Duodenal mucosa (tissue), 2 donors: ENCODE measurements at regions not wholly inside any gene's neighbourhood (a gene's known extent, or its start where the extent isn't known, plus 50 kb on each side); places are given as distances from the start of the nearest gene placed in this dataset.

ENCODE experiments used
- H3K27ac ChIP-seq: one replicate; pipeline ENCODE4 v1.7.0; 2013; ENCODE audit warnings: low read depth, low read length
- H3K27me3 ChIP-seq, 2 donors: one replicate each; pipeline ENCODE4 v1.7.0; 2013; ENCODE audit warnings: low read length in 2 of 2, control low read depth in 1 of 2; ENCODE audit not compliant: insufficient read depth in 2 of 2, control insufficient read depth in 1 of 2
- H3K36me3 ChIP-seq, 2 donors: one replicate each; pipeline ENCODE4 v1.7.0; 2013; ENCODE audit warnings: low read length in 2 of 2, control low read depth in 1 of 2; ENCODE audit not compliant: insufficient read depth in 2 of 2, control insufficient read depth in 1 of 2
- H3K4me1 ChIP-seq, 2 donors: one replicate each; pipeline ENCODE4 v1.7.0; 2013; ENCODE audit warnings: low read length in 2 of 2, control low read depth in 1 of 2; ENCODE audit not compliant: insufficient read depth in 2 of 2, control insufficient read depth in 1 of 2
- H3K4me3 ChIP-seq, 2 donors: one replicate each; pipeline ENCODE4 v1.7.0; 2013; ENCODE audit warnings: low read length in 2 of 2, low read depth in 1 of 2
- H3K9ac ChIP-seq, 2 donors: one replicate each; pipeline ENCODE4 v1.7.0; 2013; ENCODE audit warnings: low read length in 2 of 2, low read depth in 1 of 2
- H3K9me3 ChIP-seq, 2 donors: one replicate each; pipeline ENCODE4 v1.7.0; 2013; ENCODE audit warnings: low read length in 2 of 2, control low read depth in 1 of 2; ENCODE audit not compliant: control insufficient read depth in 1 of 2

DNA sequence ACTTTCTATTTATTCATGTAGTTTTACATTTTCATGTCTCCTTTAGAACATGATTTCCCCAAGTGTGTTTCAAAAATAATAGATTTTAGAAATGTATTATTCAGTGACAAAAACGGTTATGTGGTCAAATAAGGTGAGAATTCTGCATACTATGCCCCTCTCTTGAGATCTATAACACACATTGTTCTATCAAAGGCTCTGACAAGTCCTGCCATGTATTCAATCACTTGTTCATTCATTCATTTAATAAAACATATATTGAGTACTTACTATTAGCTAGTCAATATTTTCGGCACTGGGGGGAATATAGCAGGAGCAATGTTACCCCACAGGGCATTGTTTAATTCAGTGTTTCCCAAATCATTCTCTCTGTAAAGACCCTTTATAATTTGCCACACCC lies 58.4 kb upstream of the FGF13 start:
- no peaks in the 10 kb centered on the region for H3K9me3 ChIP-seq
- H3K27me3 ChIP-seq, result no peaks in the 10 kb centered on the region
- H3K4me3 ChIP-seq, result no peak overlapping the region
- H3K4me1 ChIP-seq, result no peaks in the 10 kb centered on the region
- H3K36me3 ChIP-seq, result no peaks in the 10 kb centered on the region
- H3K9ac ChIP-seq, result no peak overlapping the region
- H3K27ac ChIP-seq, result no peak overlapping the region

DNA sequence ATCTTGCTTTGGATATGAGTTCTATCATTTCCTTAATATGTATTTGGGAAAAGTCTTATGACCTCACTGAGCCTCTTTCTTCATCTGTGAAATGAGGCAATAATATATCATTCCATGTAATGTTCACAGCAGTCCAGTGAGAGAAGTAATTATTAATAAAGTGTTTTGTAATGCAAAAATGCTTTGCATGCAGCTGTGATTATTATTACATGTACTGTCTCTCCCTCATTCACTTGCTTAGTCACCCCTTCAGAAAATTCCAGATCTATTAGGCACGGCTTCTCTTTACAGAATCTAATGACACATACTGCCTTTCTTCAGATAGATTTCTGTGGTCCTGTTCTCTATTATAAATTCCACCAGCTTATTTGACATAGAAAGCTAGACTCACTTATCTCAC lies 53.5 kb upstream of the FGF13 start:
- no peak overlapping the region for H3K9ac ChIP-seq
- no peaks in the 10 kb centered on the region for H3K9me3 ChIP-seq
- H3K27ac ChIP-seq, result no peak overlapping the region
- no peak overlapping the region for H3K4me3 ChIP-seq
- no peaks in the 10 kb centered on the region for H3K4me1 ChIP-seq
- no peaks in the 10 kb centered on the region for H3K36me3 ChIP-seq
- no peaks in the 10 kb centered on the region for H3K27me3 ChIP-seq

DNA sequence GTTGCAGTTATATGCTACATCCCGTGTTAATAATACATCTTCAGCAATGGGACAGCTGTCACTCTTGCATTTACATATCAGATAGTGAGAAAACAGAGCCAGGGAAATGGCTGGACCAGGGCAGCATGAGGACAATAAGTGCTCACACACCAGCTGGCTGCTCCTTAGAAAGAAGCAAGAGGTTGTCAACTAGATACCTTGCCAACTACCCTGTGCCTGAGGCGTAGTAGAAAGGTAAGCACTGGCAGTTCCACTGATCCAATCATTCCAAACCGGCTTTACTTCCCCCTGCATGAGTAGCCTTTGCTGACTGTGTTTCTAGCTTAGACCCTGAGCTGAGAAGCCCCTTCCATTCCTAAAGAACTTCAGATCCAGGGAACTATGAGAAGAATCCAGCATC lies 52.2 kb upstream of the FGF13 start:
- Histone ChIP-seq H3K4me3 (no peak overlapping the region), H3K9me3 (no peaks in the 10 kb centered on the region), H3K4me1 (no peaks in the 10 kb centered on the region), H3K36me3 (no peaks in the 10 kb centered on the region), H3K9ac (no peak overlapping the region), H3K27me3 (no peaks in the 10 kb centered on the region), H3K27ac (no peak overlapping the region)

DNA sequence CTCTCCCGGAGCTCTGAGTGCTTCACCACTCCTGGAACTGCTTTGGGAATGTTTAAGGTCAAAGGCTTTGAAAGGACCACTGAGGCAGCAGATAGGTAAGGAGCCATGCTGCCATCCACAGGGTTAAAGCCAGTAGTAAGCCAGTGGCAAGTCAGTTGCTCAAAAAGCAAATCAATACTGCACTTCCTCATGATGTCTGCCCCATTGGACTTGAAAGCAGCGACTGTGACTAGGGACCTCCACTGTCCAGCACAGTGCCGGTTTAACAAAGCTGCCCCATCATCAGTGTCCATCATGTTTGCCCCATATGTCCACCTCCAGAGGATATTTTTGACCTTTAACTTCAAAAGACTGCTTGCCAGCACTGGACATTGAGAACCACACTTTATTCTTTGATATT lies 49.9 kb upstream of the FGF13 start:
- no peak overlapping the region for H3K9ac ChIP-seq

More for the DNA sequence above, 49.9 kb upstream of the FGF13 start:
- no peak overlapping the region for H3K27ac ChIP-seq
- no peaks in the 10 kb centered on the region for H3K4me1 ChIP-seq
- H3K27me3 ChIP-seq, result no peaks in the 10 kb centered on the region
- H3K9me3 ChIP-seq, result no peaks in the 10 kb centered on the region
- H3K36me3 ChIP-seq, result no peaks in the 10 kb centered on the region
- H3K4me3 ChIP-seq, result peak overlapping the region in 1 of 2 donors; percentile 17
